Lung (tissue), 11 donors: ENCODE measurements at regions not wholly inside any gene's neighbourhood (a gene's known extent, or its start where the extent isn't known, plus 50 kb on each side); places are given as distances from the start of the nearest gene placed in this dataset.

Experiments
- ATAC-seq: fragments of 200-7000 bp; cut with Tn5 transposase; one replicate; pipeline ENCODE4 v1.9.1; 2020; ENCODE audit warnings: moderate number of reproducible peaks; ENCODE audit not compliant: insufficient read depth, low FRiP score
- DNase-seq, 3 donors: peaks; one replicate each; pipeline ENCODE4 v3.0.0-alpha.2; 2013 to 2017
- H3K27ac ChIP-seq, 2 donors: one replicate each; pipeline ENCODE4 v1.5.1; 2013; ENCODE audit warnings: mild to moderate bottlenecking in 2 of 2, moderate library complexity in 2 of 2, control low read depth in 1 of 2, inconsistent platforms in 1 of 2, low read depth in 1 of 2, low read length in 1 of 2
- H3K27me3 ChIP-seq, 3 donors: one replicate each; pipeline ENCODE4 v1.5.1; 2013; ENCODE audit warnings: low read length in 2 of 3; ENCODE audit not compliant: control insufficient read depth in 3 of 3, insufficient read depth in 3 of 3
- H3K36me3 ChIP-seq, 4 donors: one replicate each; pipeline ENCODE4 v1.5.1; 2013; ENCODE audit warnings: low read length in 4 of 4, mild to moderate bottlenecking in 1 of 4, moderate library complexity in 1 of 4; ENCODE audit not compliant: control insufficient read depth in 4 of 4, insufficient read depth in 4 of 4
- H3K4me1 ChIP-seq, 5 donors: one replicate each; pipeline ENCODE4 v1.5.1; 2013; ENCODE audit warnings: low read length in 5 of 5, mild to moderate bottlenecking in 2 of 5, moderate library complexity in 1 of 5; ENCODE audit not compliant: control insufficient read depth in 5 of 5, insufficient read depth in 5 of 5
- H3K4me3 ChIP-seq: one replicate; pipeline ENCODE4 v1.5.1; 2013; ENCODE audit warnings: mild to moderate bottlenecking, control low read depth, moderate library complexity
- H3K9ac ChIP-seq, 2 donors: one replicate each; pipeline ENCODE4 v1.5.1; 2013; ENCODE audit warnings: low read length in 2 of 2, control low read depth in 1 of 2; ENCODE audit not compliant: insufficient read depth in 1 of 2
- H3K9me3 ChIP-seq, 4 donors: one replicate each; pipeline ENCODE4 v1.5.1; 2013; ENCODE audit warnings: low read length in 3 of 4, mild to moderate bottlenecking in 1 of 4, moderate library complexity in 1 of 4; ENCODE audit not compliant: control insufficient read depth in 4 of 4, insufficient read depth in 3 of 4
- CTCF ChIP-seq: IDR thresholded peaks from 2 replicates; pipeline ENCODE4 v1.5.1; 2012; ENCODE audit warnings: mild to moderate bottlenecking; ENCODE audit errors: control extremely low read depth, extremely low read depth
- WGBS, 2 donors: extraction: QIAGEN DNeasy Blood & Tissue Kit; methylation state at CpG; one replicate each; pipeline ENCODE4 v1.1.7; 2013; 5-methylcytosine and 5-hydroxymethylcytosine counted together
- donor health status: control.
- donor health status: control.
- donor health status: Bipolar disorder and iron deficiency.
- donor health status: healthy.
- donor health status: DM: yes; HTN: yes; CAD: no.

- H3K4me1 ChIP-seq: peaks cover 0 to 9% (median 3%) of the 10 kb centered on the region in 5 donors
- TF ChIP-seq CTCF: no peak
- no peaks in the 10 kb centered on the region for H3K36me3 ChIP-seq
- no peak overlapping the region for H3K9ac ChIP-seq
- no peak overlapping the region for H3K4me3 ChIP-seq
- no peaks in the 10 kb centered on the region for H3K27me3 ChIP-seq
- H3K27ac ChIP-seq: no peak overlapping the region
- ATAC-seq (no peak), DNase-seq (peak in 2 of 3 donors; percentile 51 to 54)
- no peaks in the 10 kb centered on the region for H3K9me3 ChIP-seq
Measured at GRCh38 chr4:73348185-73348584, 55.9 kb upstream of the ALB start.

- Histone ChIP-seq H3K9me3 (no peaks in the 10 kb centered on the region), H3K9ac (no peak overlapping the region), H3K4me3 (no peak overlapping the region), H3K27ac (no peak overlapping the region), H3K27me3 (no peaks in the 10 kb centered on the region), H3K4me1 (peaks cover 0 to 9% (median 3%) of the 10 kb centered on the region in 5 donors), H3K36me3 (no peaks in the 10 kb centered on the region)
- no peak for TF ChIP-seq CTCF
- no peak for ATAC-seq
- DNase-seq: peak in 2 of 3 donors; percentile 72 to 79
Measured at GRCh38 chr4:73347497-73347896, 56.6 kb upstream of the ALB start.

GRCh38 chr4:73345399-73345975 is 58.6 kb upstream of the ALB start:
- Histone ChIP-seq H3K4me3 (no peak overlapping the region), H3K27ac (no peak overlapping the region), H3K9ac (no peak overlapping the region), H3K4me1 (peaks cover 0 to 9% (median 3%) of the 10 kb centered on the region in 5 donors), H3K9me3 (no peaks in the 10 kb centered on the region), H3K36me3 (no peaks in the 10 kb centered on the region), H3K27me3 (no peaks in the 10 kb centered on the region)
- peak in 1 of 3 donors; percentile 11 for DNase-seq
- TF ChIP-seq CTCF: no peak
- WGBS, 2 donors: 51 to 63% methylated on average over 4 of the region's 4 CpGs
- no peak for ATAC-seq

- Histone ChIP-seq H3K4me3 (no peak overlapping the region), H3K9ac (no peak overlapping the region), H3K9me3 (no peaks in the 10 kb centered on the region), H3K36me3 (no peaks in the 10 kb centered on the region), H3K27ac (no peak overlapping the region), H3K27me3 (no peaks in the 10 kb centered on the region), H3K4me1 (peaks cover 0 to 9% (median 3%) of the 10 kb centered on the region in 5 donors)
- WGBS, 2 donors: 74 to 82% methylated on average over 1 of the region's 1 CpG
- no peak for ATAC-seq
- no peak for TF ChIP-seq CTCF
- no peak for DNase-seq
Measured at GRCh38 chr4:73344106-73344505, 60.0 kb upstream of the ALB start.
